ENCODE measurements at regions not wholly inside any gene's neighbourhood (a gene's known extent, or its start where the extent isn't known, plus 50 kb on each side); places are given as distances from the start of the nearest gene placed in this dataset.
"Not testable (repeated sequence)": the region's sequence is repeated elsewhere in the genome, so short reads cannot be mapped to it uniquely, and the experiment has no call there.

DNA sequence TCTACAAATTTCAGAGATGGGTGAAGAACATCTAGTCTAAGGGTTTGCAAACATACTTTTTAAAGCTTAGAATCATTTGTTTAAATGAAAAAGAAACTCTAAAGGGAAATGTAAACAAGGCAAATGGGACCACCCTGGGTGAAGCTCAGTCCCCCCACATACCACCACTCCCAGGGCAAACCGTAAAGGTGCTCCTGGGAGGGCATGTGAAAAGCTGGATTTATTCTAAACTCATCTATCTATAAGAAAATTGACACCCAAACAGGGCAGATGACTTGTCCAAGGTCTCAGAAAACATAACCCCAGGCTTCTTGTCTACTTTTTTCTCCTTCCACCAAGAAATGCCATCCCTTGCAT lies 223.3 kb upstream of the PRKCQ start:
- DNase-seq = no peak
- Histone ChIP-seq H3K4me1 (ENCODE audit: control extremely low read depth in 1 of 4, control insufficient read depth in 4 of 4, insufficient read depth in 4 of 4, low read length in 3 of 4) (peaks cover 0 to 8% (median 4%) of the 10 kb centered on the region in 4 experiments), H3K36me3 (ENCODE audit: control insufficient read depth in 4 of 4, insufficient read depth in 4 of 4, low read length in 3 of 4) (no peaks in the 10 kb centered on the region), H3K4me3 (ENCODE audit: control insufficient read depth in 1 of 7, extremely low read depth in 1 of 7, insufficient read depth in 4 of 7, low read depth in 2 of 7, low read length in 6 of 7) (no peak overlapping the region), H3K27ac (ENCODE audit: insufficient read depth in 1 of 2, low read depth in 1 of 2, low read length in 2 of 2, poor library complexity in 1 of 2, severe bottlenecking in 2 of 2) (no peak overlapping the region), H3K27me3 (replicated peaks in 2 of 5; ENCODE audit: control insufficient read depth in 4 of 5, insufficient read depth in 5 of 5, low read length in 4 of 5) (no peaks in the 10 kb centered on the region), H3K9me3 (ENCODE audit: control extremely low read depth in 1 of 5, control insufficient read depth in 4 of 5, insufficient read depth in 2 of 5, low read depth in 1 of 5, low read length in 4 of 5) (no peaks in the 10 kb centered on the region)
- CTCF ChIA-PET = no interaction called here
- POLR2A ChIA-PET = interaction anchor here (0.8 kb wide), 1 partner anchor 820 kb away, joined by 3 read pairs; no protein-coding TSS in a partner anchor
- WGBS (ENCODE audit: insufficient coverage) = no CpG with 5 or more reads among the region's 1 CpG

- ChIA-PET POLR2A (interaction anchor here (0.8 kb wide), 1 partner anchor 820 kb away, joined by 3 read pairs; no protein-coding TSS in a partner anchor), CTCF (no interaction called here)
- no peak overlapping the region for H3K27ac ChIP-seq (ENCODE audit: insufficient read depth in 1 of 2, low read depth in 1 of 2, low read length in 2 of 2, poor library complexity in 1 of 2, severe bottlenecking in 2 of 2)
- no peak overlapping the region for H3K4me3 ChIP-seq (ENCODE audit: control insufficient read depth in 1 of 7, extremely low read depth in 1 of 7, insufficient read depth in 4 of 7, low read depth in 2 of 7, low read length in 6 of 7)
- no peaks in the 10 kb centered on the region for H3K36me3 ChIP-seq (ENCODE audit: control insufficient read depth in 4 of 4, insufficient read depth in 4 of 4, low read length in 3 of 4)
- no peaks in the 10 kb centered on the region for H3K27me3 ChIP-seq (replicated peaks in 2 of 5; ENCODE audit: control insufficient read depth in 4 of 5, insufficient read depth in 5 of 5, low read length in 4 of 5)
- 84% methylated on average over 4 of the region's 6 CpGs for WGBS (ENCODE audit: insufficient coverage)
- H3K9me3 ChIP-seq (ENCODE audit: control extremely low read depth in 1 of 5, control insufficient read depth in 4 of 5, insufficient read depth in 2 of 5, low read depth in 1 of 5, low read length in 4 of 5) = no peaks in the 10 kb centered on the region
- peak; percentile 11 to 81 (median 55) for DNase-seq
- peaks cover 0 to 8% (median 4%) of the 10 kb centered on the region in 4 experiments for H3K4me1 ChIP-seq (ENCODE audit: control extremely low read depth in 1 of 4, control insufficient read depth in 4 of 4, insufficient read depth in 4 of 4, low read length in 3 of 4)
Measured at GRCh38 chr10:6802759-6803426, 222.8 kb upstream of the PRKCQ start.

DNA sequence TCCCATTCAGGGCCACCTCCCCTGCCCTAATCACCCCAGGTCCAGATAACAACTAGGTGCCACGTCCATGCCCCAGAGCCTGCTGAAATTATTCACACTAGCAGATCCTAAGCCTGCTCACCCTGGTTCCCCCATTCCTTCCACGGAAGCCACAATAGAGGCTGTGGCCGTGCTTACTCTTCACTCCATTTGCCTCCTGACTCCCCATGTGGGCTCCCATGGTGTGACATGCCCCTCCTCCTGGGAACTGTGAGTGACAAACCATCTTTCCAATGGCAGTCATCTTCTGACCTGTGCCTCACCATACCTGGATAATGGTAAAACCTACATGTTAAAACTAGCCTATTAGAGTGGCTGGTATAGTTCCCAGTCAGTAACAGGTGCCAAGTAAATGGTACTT lies 216.2 kb upstream of the PRKCQ start:
- Histone ChIP-seq H3K4me3 (ENCODE audit: control insufficient read depth in 1 of 7, extremely low read depth in 1 of 7, insufficient read depth in 4 of 7, low read depth in 2 of 7, low read length in 6 of 7) (no peak overlapping the region), H3K4me1 (ENCODE audit: control extremely low read depth in 1 of 4, control insufficient read depth in 4 of 4, insufficient read depth in 4 of 4, low read length in 3 of 4) (no peaks in the 10 kb centered on the region), H3K27ac (ENCODE audit: insufficient read depth in 1 of 2, low read depth in 1 of 2, low read length in 2 of 2, poor library complexity in 1 of 2, severe bottlenecking in 2 of 2) (no peak overlapping the region), H3K36me3 (ENCODE audit: control insufficient read depth in 4 of 4, insufficient read depth in 4 of 4, low read length in 3 of 4) (no peaks in the 10 kb centered on the region), H3K27me3 (replicated peaks in 2 of 5; ENCODE audit: control insufficient read depth in 4 of 5, insufficient read depth in 5 of 5, low read length in 4 of 5) (peaks cover 0 to 2% (median 0%) of the 10 kb centered on the region in 5 experiments), H3K9me3 (ENCODE audit: control extremely low read depth in 1 of 5, control insufficient read depth in 4 of 5, insufficient read depth in 2 of 5, low read depth in 1 of 5, low read length in 4 of 5) (no peaks in the 10 kb centered on the region)
- ChIA-PET POLR2A (no interaction called here), CTCF (no interaction called here)
- no peak for DNase-seq
- WGBS (ENCODE audit: insufficient coverage) = 90% methylated on average over 3 of the region's 3 CpGs

GRCh38 chr10:6795541-6795940 lies 215.5 kb upstream of the PRKCQ start:
- H3K9me3 ChIP-seq (ENCODE audit: control extremely low read depth in 1 of 5, control insufficient read depth in 4 of 5, insufficient read depth in 2 of 5, low read depth in 1 of 5, low read length in 4 of 5) = no peaks in the 10 kb centered on the region
- 96% methylated on average over 3 of the region's 6 CpGs for WGBS (ENCODE audit: insufficient coverage)
- no peak for DNase-seq
- H3K27me3 ChIP-seq (replicated peaks in 2 of 5; ENCODE audit: control insufficient read depth in 4 of 5, insufficient read depth in 5 of 5, low read length in 4 of 5) = peaks cover 0 to 2% (median 0%) of the 10 kb centered on the region in 5 experiments
- no peak overlapping the region for H3K27ac ChIP-seq (ENCODE audit: insufficient read depth in 1 of 2, low read depth in 1 of 2, low read length in 2 of 2, poor library complexity in 1 of 2, severe bottlenecking in 2 of 2)
- H3K36me3 ChIP-seq (ENCODE audit: control insufficient read depth in 4 of 4, insufficient read depth in 4 of 4, low read length in 3 of 4) = no peaks in the 10 kb centered on the region
- CTCF ChIA-PET = no interaction called here
- H3K4me1 ChIP-seq (ENCODE audit: control extremely low read depth in 1 of 4, control insufficient read depth in 4 of 4, insufficient read depth in 4 of 4, low read length in 3 of 4) = no peaks in the 10 kb centered on the region
- H3K4me3 ChIP-seq (ENCODE audit: control insufficient read depth in 1 of 7, extremely low read depth in 1 of 7, insufficient read depth in 4 of 7, low read depth in 2 of 7, low read length in 6 of 7) = no peak overlapping the region
- POLR2A ChIA-PET = no interaction called here

- CTCF ChIA-PET; H3K4me3 ChIP-seq (ENCODE audit: control insufficient read depth in 1 of 7, extremely low read depth in 1 of 7, insufficient read depth in 4 of 7, low read depth in 2 of 7, low read length in 6 of 7); H3K36me3 ChIP-seq (ENCODE audit: control insufficient read depth in 4 of 4, insufficient read depth in 4 of 4, low read length in 3 of 4); POLR2A ChIA-PET; H3K27me3 ChIP-seq (replicated peaks in 2 of 5; ENCODE audit: control insufficient read depth in 4 of 5, insufficient read depth in 5 of 5, low read length in 4 of 5); DNase-seq; H3K27ac ChIP-seq (ENCODE audit: insufficient read depth in 1 of 2, low read depth in 1 of 2, low read length in 2 of 2, poor library complexity in 1 of 2, severe bottlenecking in 2 of 2); H3K9me3 ChIP-seq (ENCODE audit: control extremely low read depth in 1 of 5, control insufficient read depth in 4 of 5, insufficient read depth in 2 of 5, low read depth in 1 of 5, low read length in 4 of 5); H3K4me1 ChIP-seq (ENCODE audit: control extremely low read depth in 1 of 4, control insufficient read depth in 4 of 4, insufficient read depth in 4 of 4, low read length in 3 of 4): not testable (repeated sequence)
- 100% methylated on average over 3 of the region's 10 CpGs for WGBS (ENCODE audit: insufficient coverage)
Measured at GRCh38 chr10:6794841-6795240, 214.8 kb upstream of the PRKCQ start.

- DNase-seq = no peak
- no peaks in the 10 kb centered on the region for H3K36me3 ChIP-seq (ENCODE audit: control insufficient read depth in 4 of 4, insufficient read depth in 4 of 4, low read length in 3 of 4)
- CTCF ChIA-PET = interaction anchor here (0.6 kb wide), 1 partner anchor 432 kb away, joined by 3 read pairs; no protein-coding TSS in a partner anchor
- no peaks in the 10 kb centered on the region for H3K4me1 ChIP-seq (ENCODE audit: control extremely low read depth in 1 of 4, control insufficient read depth in 4 of 4, insufficient read depth in 4 of 4, low read length in 3 of 4)
- POLR2A ChIA-PET = no interaction called here
- H3K4me3 ChIP-seq (ENCODE audit: control insufficient read depth in 1 of 7, extremely low read depth in 1 of 7, insufficient read depth in 4 of 7, low read depth in 2 of 7, low read length in 6 of 7) = no peak overlapping the region
- 96% methylated on average over 10 of the region's 10 CpGs for WGBS (ENCODE audit: insufficient coverage)
- H3K9me3 ChIP-seq (ENCODE audit: control extremely low read depth in 1 of 5, control insufficient read depth in 4 of 5, insufficient read depth in 2 of 5, low read depth in 1 of 5, low read length in 4 of 5) = no peaks in the 10 kb centered on the region
- H3K27ac ChIP-seq (ENCODE audit: insufficient read depth in 1 of 2, low read depth in 1 of 2, low read length in 2 of 2, poor library complexity in 1 of 2, severe bottlenecking in 2 of 2) = no peak overlapping the region
- peaks cover 0 to 2% (median 0%) of the 10 kb centered on the region in 5 experiments for H3K27me3 ChIP-seq (replicated peaks in 2 of 5; ENCODE audit: control insufficient read depth in 4 of 5, insufficient read depth in 5 of 5, low read length in 4 of 5)
Measured at GRCh38 chr10:6794441-6794840, 214.4 kb upstream of the PRKCQ start.

- ChIA-PET POLR2A (no interaction called here), CTCF (no interaction called here)
- no peak for DNase-seq
- peaks cover 0 to 3% (median 0%) of the 10 kb centered on the region in 5 experiments for H3K27me3 ChIP-seq (replicated peaks in 2 of 5; ENCODE audit: control insufficient read depth in 4 of 5, insufficient read depth in 5 of 5, low read length in 4 of 5)
- no peak overlapping the region for H3K4me3 ChIP-seq (ENCODE audit: control insufficient read depth in 1 of 7, extremely low read depth in 1 of 7, insufficient read depth in 4 of 7, low read depth in 2 of 7, low read length in 6 of 7)
- H3K4me1 ChIP-seq (ENCODE audit: control extremely low read depth in 1 of 4, control insufficient read depth in 4 of 4, insufficient read depth in 4 of 4, low read length in 3 of 4) = no peaks in the 10 kb centered on the region
- H3K9me3 ChIP-seq (ENCODE audit: control extremely low read depth in 1 of 5, control insufficient read depth in 4 of 5, insufficient read depth in 2 of 5, low read depth in 1 of 5, low read length in 4 of 5) = no peaks in the 10 kb centered on the region
- 95% methylated on average over 4 of the region's 7 CpGs for WGBS (ENCODE audit: insufficient coverage)
- no peak overlapping the region for H3K27ac ChIP-seq (ENCODE audit: insufficient read depth in 1 of 2, low read depth in 1 of 2, low read length in 2 of 2, poor library complexity in 1 of 2, severe bottlenecking in 2 of 2)
- no peaks in the 10 kb centered on the region for H3K36me3 ChIP-seq (ENCODE audit: control insufficient read depth in 4 of 4, insufficient read depth in 4 of 4, low read length in 3 of 4)
Measured at GRCh38 chr10:6788731-6789130, 208.7 kb upstream of the PRKCQ start.

Measured in common myeloid progenitor, CD34-positive (primary cell).